Activated CD8-positive, alpha-beta memory T cell treated with anti-CD3 and anti-CD28 coated beads, Interleukin-2, amount 50 U/mL, for 1 hour (primary cell): ENCODE measurements at regions not wholly inside any gene's neighbourhood (a gene's known extent, or its start where the extent isn't known, plus 50 kb on each side); places are given as distances from the start of the nearest gene placed in this dataset.
"Not testable (repeated sequence)": the region's sequence is repeated elsewhere in the genome, so short reads cannot be mapped to it uniquely, and the experiment has no call there.

ENCODE experiments used
- DNase-seq: peaks from one replicate; pipeline ENCODE4 v3.0.0-alpha.2; 2020; ENCODE audit errors: extremely low read depth

DNA sequence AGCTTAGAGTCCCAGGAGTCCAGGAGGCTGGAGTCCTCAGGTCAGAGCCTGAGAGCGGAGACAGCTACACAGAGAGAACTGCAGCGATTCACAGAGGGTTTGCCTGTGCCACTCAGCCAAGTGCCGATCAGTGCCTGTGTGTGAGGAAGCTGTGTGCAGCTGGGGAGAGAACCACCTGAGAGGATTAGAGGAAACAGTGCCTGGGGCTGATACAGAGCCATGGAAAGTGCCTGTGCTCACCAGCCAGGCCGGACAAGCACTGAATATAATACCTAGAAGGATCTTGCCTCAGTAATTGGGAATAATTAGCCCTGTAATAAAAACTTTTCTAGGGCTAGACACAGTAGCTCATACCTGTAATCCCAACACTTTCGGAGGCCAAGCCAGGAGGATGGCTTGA is 134.7 kb downstream of the ARHGAP11B start:
- not testable (repeated sequence) for DNase-seq

DNA sequence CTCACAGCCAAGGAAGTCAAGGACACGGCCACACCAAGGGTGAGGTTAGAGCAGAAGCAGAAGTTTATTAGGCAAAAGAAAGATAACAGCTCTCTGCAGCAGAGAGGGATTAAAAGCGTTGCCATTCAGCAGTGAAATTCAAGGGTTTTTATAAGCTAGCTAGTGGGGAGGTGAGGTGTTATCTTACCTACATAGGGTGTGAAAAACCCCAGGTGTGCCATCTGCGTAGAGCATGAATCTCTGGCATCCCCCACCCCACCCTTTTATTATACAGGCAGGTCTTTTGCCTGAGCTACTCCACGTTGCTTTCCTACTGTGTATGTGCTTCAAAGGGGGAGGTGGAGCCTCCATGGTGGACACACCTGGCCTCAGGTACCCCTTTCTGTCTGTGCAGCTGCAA is 135.4 kb downstream of the ARHGAP11B start:
- DNase-seq: not testable (repeated sequence)

GRCh38 chr15:30769390-30770124 is 134.2 kb upstream of the FAN1 start:
- DNase-seq: not testable (repeated sequence)

DNA sequence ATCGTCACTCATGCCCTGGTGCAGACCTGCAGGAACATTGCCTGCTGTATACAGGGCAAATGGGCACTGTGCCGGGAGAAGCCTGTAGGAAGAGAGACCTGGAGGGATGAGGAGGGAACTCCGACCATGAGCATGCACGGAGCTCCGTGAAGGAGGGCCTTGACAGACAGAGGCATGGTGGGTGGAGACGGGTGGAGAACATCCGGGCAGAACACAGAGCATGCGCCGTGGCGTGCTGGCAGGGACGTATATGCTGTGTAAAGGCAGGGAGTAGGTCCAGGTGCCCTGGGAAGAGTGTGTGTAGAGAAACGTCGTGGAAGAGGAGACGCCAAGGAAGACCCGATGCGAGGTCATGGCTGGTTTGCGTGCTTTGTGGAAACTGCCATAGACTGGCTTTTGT is 133.0 kb upstream of the FAN1 start:
- DNase-seq: no peak

DNA sequence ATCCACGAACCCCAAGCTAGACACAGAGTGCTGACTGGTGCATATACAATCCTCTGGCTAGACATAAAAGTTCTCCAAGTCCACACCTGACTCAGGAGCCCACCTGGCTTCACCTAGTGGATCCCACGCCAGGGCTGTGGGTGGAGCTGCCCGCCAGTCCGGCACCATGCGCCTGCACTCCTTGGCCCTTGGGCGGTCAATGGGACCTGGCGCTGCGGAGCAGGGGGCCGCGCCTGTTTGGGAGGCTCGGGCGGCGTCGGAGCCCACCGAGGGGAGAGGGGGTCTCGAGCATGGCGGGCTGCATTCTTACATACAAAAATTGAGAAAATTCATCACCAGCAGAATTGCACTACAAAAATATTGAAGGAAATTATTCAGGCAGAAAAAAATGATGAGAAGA is 120.7 kb upstream of the FAN1 start:
- no peak for DNase-seq

GRCh38 chr15:30788595-30788994 is 115.1 kb upstream of the FAN1 start:
- no peak for DNase-seq

GRCh38 chr15:30791239-30792175 is 112.2 kb upstream of the FAN1 start:
- no peak for DNase-seq

GRCh38 chr15:30792843-30793242 is 110.9 kb upstream of the FAN1 start:
- not testable (repeated sequence) for DNase-seq

- no peak for DNase-seq
Measured at GRCh38 chr15:30794388-30794787, 109.3 kb upstream of the FAN1 start.

GRCh38 chr15:30799565-30799964 is 104.2 kb upstream of the FAN1 start:
- DNase-seq: not testable (repeated sequence)

GRCh38 chr15:30801140-30801895 is 102.4 kb upstream of the FAN1 start:
- not testable (repeated sequence) for DNase-seq

DNA sequence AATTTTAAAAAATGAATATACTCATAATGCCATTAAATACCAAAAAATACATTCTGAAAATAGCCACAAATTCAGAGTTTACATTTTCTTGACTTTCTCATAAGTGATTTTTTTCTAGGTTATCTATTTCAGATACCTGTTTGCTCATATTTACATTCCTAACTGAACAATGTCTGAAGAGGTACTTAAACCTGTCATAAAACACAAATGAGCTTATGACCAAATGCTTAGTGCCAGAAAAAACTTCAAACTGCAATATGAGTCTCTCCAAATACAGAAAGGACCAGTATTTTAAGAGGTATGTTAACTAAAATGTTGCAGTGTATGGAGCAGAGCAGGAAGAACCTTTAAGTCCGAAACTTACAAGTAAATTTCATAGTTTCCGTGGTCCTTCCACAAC is 101.7 kb upstream of the FAN1 start:
- DNase-seq: not testable (repeated sequence)

DNA sequence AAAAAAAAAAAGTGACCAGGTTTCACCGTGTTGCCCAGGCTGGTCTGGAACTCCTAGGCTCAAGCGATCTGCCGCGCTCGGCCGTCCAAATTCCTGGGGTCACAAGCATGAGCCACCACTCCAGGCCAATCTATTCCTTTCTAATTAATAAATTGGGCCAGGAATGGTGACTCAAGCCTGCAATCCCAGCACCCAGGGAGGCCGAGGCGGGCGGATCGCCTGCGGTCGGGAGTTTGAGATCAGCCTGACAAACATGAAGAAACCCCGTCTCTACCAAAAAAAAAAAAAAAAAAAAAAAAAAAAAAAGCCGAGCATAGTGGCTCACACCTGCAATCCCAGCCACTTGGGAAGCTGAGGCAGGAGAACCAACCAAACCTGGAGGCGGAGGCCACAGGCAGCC is 100.0 kb upstream of the FAN1 start:
- not testable (repeated sequence) for DNase-seq

- no peak for DNase-seq
Measured at GRCh38 chr15:30816430-30816829, 87.3 kb upstream of the FAN1 start.

DNA sequence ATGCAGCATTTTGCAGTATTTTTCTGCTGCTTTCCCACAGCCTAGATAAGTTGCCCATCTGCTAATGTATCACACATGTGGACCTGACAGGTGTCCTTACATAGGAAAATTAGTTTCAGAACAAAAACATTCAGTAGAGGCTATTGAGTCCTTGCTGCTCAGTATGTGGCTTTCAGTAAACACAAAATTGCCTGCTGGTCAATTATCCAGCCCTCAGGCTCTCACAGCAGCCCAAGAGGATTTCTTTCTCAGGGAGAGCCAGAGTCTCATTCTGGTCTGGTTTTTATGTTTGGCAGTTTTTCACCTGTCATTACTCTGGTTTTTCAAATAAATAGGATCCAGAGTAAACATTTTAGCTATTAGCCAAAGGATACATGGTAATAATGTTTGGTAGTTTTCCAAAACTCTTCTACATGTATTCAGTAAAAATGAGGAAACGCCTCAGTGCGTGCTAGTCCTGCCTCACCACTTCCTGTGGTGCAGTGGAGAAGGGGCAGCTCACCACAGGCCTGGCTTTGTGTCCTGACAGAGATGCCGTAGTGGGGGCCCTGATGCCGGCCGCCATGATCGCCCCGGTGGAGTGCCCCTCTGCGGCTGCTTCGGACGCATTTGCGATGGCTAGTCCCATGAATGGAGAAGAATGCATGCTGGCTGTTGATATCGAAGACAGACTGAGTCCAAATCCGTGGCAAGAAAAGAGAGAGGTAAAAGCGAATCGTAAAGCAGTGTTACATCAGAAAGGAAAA is 80.5 kb upstream of the FAN1 start:
- DNase-seq: peak; percentile 7

GRCh38 chr15:30824518-30825195 is 79.1 kb upstream of the FAN1 start:
- no peak for DNase-seq

DNA sequence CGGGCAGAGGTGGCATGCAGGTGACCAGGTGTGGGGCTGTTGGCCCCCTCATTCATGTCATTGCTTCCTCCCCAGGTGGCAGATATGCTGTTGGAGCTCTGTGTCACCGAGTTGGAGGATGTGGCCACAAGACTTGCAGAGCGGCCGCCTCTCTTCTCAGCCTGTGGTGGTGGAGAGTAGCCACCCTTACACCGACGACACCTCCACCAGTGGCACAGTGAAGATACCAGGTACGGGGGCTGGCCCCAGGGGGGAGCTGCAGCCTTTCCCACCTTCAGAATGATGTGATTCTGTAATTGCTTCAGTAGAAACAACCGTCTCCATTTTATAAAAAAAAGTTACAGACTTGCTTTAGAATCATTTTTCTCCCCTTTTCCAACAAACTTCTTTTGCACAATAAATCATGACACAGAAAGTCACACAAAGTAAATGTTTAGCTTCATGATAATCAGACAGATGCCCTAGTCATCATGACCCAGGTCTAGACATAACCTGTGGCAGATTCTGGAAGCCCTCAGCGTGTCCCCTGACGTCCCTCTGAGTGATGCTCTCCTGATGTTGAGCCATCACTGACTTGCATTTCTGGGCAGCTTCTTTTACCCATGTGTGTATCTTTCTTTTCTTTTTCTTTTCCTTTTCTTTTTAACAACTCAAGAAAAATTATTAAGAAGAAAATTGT is 76.0 kb upstream of the FAN1 start:
- DNase-seq: no peak

- DNase-seq: not testable (repeated sequence)
Measured at GRCh38 chr15:30828304-30828639, 75.4 kb upstream of the FAN1 start.

- no peak for DNase-seq
Measured at GRCh38 chr15:30830961-30831360, 72.8 kb upstream of the FAN1 start.

DNA sequence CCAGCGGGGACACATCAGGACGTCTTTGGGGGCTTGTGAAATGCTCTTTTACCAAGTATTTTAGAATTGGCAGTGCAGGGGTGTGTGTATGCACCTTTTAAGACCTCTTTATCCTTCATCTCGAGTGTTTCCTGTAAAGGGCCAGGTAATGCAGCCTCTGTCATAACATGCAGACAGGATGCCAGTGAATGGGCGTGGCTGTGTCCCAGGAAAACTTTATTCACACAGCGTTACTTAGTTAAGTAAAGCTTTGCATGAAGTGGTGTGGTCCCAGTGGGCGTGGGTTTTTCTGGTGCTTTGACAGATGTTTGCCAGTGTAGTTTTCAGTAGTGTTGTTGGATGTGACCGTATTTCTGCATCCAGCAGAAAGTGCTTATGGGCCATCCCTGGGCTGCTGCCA is 70.3 kb upstream of the FAN1 start:
- not testable (repeated sequence) for DNase-seq
